ENCODE measurements at regions not wholly inside any gene's neighbourhood (a gene's known extent, or its start where the extent isn't known, plus 50 kb on each side); places are given as distances from the start of the nearest gene placed in this dataset.

DNA sequence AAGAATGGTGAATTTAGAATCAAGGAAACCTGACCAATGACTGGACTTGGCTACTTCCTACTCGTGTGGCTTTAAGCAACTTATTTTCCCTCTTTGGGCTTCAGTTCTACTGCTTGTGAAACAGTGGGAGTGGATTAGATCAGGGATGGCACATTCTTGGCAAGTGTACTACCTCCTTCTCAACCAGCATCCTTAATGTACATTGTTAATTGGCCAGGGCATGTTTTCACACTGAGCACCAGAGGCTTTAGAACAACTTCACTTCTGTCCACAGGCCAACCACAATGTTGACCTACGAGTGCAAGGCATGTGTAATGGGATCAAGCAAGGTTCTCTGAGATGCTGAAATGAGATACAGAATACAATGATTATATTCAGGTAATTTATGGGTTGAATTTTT, 315.3 kb downstream of the ADRA2A start:
- CTCF ChIA-PET: no interaction called here
- TF ChIP-seq BHLHE40 (IDR thresholded peaks at IDR 0.05; ENCODE audit: low read depth, low read length) (no peak), CEBPB (IDR thresholded peaks at IDR 0.05; ENCODE audit: low read depth, low read length) (no peak), MAFK (IDR thresholded peaks at IDR 0.05; ENCODE audit: low read depth, low read length) (no peak), POLR2A (IDR thresholded peaks at IDR 0.05; ENCODE audit: low read depth, low read length) (no peak), MAZ (IDR thresholded peaks at IDR 0.05; ENCODE audit: borderline replicate concordance, low read depth, low read length) (no peak), CHD1 (IDR thresholded peaks at IDR 0.05; ENCODE audit: low read depth, low read length) (no peak)
- Histone ChIP-seq H2BK15ac (ENCODE audit: low read depth, low read length) (no peak overlapping the region), H3K9me3 (ENCODE audit: control insufficient read depth, insufficient read depth, low read length) (peaks cover 19% of the 10 kb centered on the region), H2AK9ac (replicated peaks; ENCODE audit: low read depth, low read length, poor library complexity) (no peak overlapping the region), H2AFZ (replicated peaks; ENCODE audit: low read length, poor library complexity) (no peak overlapping the region), H3K9me1 (ENCODE audit: insufficient read depth, low read length) (no peaks in the 10 kb centered on the region), H3K4me1 (ENCODE audit: control insufficient read depth, insufficient read depth, low read length) (no peaks in the 10 kb centered on the region), H3K14ac (replicated peaks; ENCODE audit: low read depth, low read length) (no peak overlapping the region), H4K20me1 (ENCODE audit: insufficient read depth, low read length) (no peaks in the 10 kb centered on the region), H3K27me3 (ENCODE audit: control insufficient read depth, insufficient read depth, low read length) (no peaks in the 10 kb centered on the region), H4K8ac (ENCODE audit: low read depth in 2 of 2, low read length in 2 of 2) (no peak overlapping the region), H3K9ac (ENCODE audit: low read depth, low read length) (no peak overlapping the region), H3K79me1 (ENCODE audit: low read depth in 1 of 2, low read length in 2 of 2) (no peaks in the 10 kb centered on the region), H3K4ac (ENCODE audit: low read depth, low read length) (no peak overlapping the region), H4K91ac (ENCODE audit: insufficient read depth, low read depth, low read length) (no peak overlapping the region), H2BK5ac (ENCODE audit: low read depth, low read length, poor library complexity, severe bottlenecking) (no peak overlapping the region), H2BK120ac (ENCODE audit: low read depth, low read length) (no peak overlapping the region), H3K56ac (ENCODE audit: extremely low read depth, insufficient read depth, low read length) (no peak overlapping the region), H3K18ac (ENCODE audit: low read depth, low read length) (no peak overlapping the region), H3K36me3 (ENCODE audit: control insufficient read depth, insufficient read depth, low read length) (no peaks in the 10 kb centered on the region), H3K4me3 (ENCODE audit: insufficient read depth, low read depth, low read length) (no peak overlapping the region), H3K27ac (ENCODE audit: insufficient read depth, low read length) (no peak overlapping the region), H3K23ac (ENCODE audit: low read depth, low read length) (no peak overlapping the region), H2AK5ac (ENCODE audit: low read depth, low read length) (no peak overlapping the region), H4K5ac (ENCODE audit: low read depth, low read length) (no peak overlapping the region), H2BK20ac (ENCODE audit: low read depth, low read length) (no peak overlapping the region), H3K4me2 (ENCODE audit: low read depth, low read length) (no peak overlapping the region)
- POLR2A ChIA-PET (ENCODE audit: unreplicated experiment): no interaction called here
- no CpG with 5 or more reads among the region's 2 CpGs for WGBS, 2 experiments (ENCODE audit: extremely low coverage in 2 of 2, insufficient read length in 1 of 2)
- ATAC-seq (ENCODE audit: low read depth): no peak
- dilution Hi-C loops (cut with HindIII; ENCODE audit: low sequenced_read_pairs, unreplicated experiment): no loop called here
- in situ Hi-C loops (cut with MboI; ENCODE audit: low sequenced_read_pairs): no loop called here
- BruUV-seq (replicated peaks): no TSS peak
- intact Hi-C loops (cut with micrococcal nuclease): no loop called here
- no peak for DNase-seq
